HG03039 (cell line): ENCODE measurements at regions not wholly inside any gene's neighbourhood (a gene's known extent, or its start where the extent isn't known, plus 50 kb on each side); places are given as distances from the start of the nearest gene placed in this dataset.

Experiments
- ATAC-seq: cut with Tn5 transposase; IDR thresholded peaks from one replicate; pipeline ENCODE4 v1.9.1; 2021; ENCODE audit warnings: mild to moderate bottlenecking, moderate library complexity; ENCODE audit not compliant: unreplicated experiment

GRCh38 chr18:42184685-42185477 is 229.8 kb downstream of the PIK3C3 start:
- no peak for ATAC-seq

DNA sequence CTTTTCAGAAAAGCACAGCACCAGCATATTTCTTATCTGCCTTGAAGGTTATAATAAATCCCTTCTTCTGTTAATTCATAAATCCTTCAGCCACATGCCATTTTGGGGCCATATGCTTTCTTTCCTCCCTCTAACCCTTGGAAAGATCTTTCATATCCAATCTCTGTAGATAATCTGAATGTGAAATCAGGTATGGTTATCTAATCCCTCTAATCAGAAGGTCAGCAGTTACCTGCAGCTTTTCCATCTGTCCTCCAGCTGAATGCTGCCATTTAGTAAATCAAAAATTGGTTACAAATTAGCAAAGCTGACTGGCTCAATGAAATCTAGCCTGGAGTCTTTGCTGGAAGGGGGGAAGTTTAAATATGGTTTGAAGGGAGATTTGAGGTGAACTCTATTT is 230.5 kb downstream of the PIK3C3 start:
- no peak for ATAC-seq

- ATAC-seq = no peak
Observed at GRCh38 chr18:42187611-42188380, 232.8 kb downstream of the PIK3C3 start.

GRCh38 chr18:42190643-42191042 is 235.6 kb downstream of the PIK3C3 start:
- ATAC-seq = no peak

GRCh38 chr18:42192251-42193248 is 237.5 kb downstream of the PIK3C3 start:
- no peak for ATAC-seq

DNA sequence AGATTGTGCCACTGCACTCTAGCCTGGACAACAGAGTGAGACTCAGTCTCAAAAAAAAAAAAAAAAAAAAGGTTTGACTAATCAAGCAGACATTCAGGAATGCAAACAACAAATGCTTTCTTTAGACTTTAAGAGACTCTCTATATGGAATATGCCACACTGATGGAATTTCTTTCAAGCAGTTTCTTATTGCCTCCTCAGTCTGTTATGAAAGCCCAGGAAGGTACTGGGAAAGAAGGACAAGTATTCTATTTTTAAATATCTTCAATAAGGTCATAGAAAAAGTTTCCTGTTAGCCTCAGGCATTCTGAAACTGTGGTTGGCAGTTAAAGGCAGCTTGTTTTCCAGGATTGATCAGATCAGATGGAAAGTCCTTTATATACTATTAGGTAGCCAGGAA is 241.6 kb downstream of the PIK3C3 start:
- no peak for ATAC-seq

GRCh38 chr18:42201137-42201536 is 246.1 kb downstream of the PIK3C3 start:
- no peak for ATAC-seq

DNA sequence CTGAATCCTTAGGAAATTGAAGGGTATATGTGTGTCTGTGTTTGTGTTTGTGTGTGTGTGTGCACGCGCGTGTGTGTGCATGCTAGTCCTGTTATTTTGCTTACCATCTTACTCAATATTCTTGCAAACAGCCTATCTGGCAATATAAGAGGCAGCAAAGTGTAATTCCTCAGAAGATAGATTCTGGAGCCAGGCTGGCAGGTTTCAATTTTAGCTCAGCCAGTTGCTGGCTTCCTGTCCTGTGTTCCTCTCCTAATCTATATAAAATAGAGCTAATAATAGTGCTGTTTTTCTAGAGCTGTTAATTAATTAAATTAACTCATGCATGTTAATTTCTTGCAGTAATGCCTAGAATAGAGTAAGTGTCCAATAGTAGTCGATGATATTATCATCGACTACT is 256.2 kb downstream of the PIK3C3 start:
- ATAC-seq = no peak

GRCh38 chr18:42222557-42222956 is 267.5 kb downstream of the PIK3C3 start:
- no peak for ATAC-seq

- ATAC-seq = no peak
Observed at GRCh38 chr18:42228581-42228980, 273.5 kb downstream of the PIK3C3 start.

DNA sequence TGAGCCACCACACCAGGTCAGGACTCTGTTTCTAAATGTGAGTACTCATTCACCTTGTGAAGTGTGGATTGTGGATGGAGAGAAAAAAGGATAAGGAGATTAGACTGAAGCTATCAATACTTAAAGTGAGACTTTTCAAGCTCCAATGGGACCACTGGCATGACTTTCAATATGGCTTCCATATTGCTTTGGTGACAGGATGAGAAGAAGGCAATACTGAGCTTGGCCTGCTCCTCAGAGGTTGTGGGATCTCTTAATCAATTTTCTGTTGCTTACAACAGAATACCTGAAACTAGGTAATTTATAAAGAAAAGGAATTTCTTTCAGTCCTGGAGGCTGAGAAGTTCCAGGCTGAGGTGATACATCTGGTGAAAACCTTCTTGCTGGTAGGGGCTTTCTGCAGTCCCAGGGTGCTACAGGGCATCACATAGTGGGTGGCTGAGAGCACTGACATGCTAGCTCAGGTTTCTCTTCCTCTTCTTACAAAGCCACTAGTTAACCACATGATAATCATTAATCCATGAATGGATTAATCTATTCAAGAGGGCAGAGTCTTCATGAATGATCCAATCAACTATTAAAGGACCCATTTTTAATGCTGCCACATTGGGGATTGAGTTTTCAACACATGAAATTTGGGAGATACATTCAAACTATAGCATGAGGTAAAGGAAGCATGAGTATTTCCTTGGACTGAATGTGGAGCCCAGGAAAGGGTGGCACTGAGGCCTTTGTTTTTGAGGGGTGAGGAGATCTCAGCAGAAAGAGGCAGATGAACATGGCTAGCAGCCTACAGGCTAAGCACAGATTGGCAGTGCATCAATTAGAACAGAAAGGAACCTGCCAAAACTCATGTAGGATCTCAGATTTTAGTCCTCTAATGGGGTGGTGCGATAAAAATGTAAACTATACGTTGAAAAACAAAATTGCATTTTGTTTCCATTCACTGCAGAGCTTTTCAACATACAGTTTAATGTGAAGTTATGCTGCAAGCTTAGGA is 274.5 kb downstream of the PIK3C3 start:
- peak; percentile 96 for ATAC-seq

GRCh38 chr18:42230636-42231035 is 275.6 kb downstream of the PIK3C3 start:
- ATAC-seq = no peak

GRCh38 chr18:42231284-42231683 is 276.2 kb downstream of the PIK3C3 start:
- no peak for ATAC-seq

GRCh38 chr18:42231796-42232195 is 276.8 kb downstream of the PIK3C3 start:
- no peak for ATAC-seq

DNA sequence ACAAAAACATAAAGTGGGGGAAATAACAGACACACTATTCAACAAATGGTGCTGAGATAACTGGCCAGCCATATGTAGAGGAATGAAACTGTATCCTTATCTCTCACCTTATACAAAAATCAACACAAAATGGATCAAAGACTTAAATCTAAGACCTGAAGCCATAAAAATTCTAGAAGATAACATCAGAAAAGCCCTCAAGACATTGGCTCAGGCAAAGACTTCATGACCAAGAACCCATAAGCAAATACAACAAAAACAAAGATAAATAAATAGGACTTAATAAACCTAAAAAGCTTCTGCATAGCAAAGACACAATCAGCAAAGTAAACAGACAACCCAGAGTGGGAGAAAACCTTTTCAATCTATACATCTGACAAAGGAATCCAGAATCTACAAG is 278.9 kb downstream of the PIK3C3 start:
- no peak for ATAC-seq

GRCh38 chr18:42242758-42243157 is 287.7 kb downstream of the PIK3C3 start:
- ATAC-seq = no peak

DNA sequence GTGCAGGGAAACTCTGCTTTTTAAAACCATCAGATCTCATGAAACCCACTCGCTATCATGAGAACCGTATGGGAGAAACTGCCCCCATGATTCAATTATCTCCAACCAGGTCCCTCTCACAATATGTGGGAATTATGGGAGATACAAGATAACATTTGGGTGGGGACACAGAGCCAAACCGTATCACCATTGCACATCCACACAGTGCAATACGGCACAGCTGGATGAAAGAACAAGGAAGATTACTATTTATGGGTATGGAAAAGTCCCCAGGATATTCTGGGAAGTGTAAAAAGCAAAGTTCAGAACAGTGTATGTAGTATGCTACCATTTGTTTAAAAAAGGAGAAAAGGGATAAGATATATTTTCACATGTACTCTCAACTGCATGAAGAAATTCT is 290.1 kb downstream of the PIK3C3 start:
- no peak for ATAC-seq

DNA sequence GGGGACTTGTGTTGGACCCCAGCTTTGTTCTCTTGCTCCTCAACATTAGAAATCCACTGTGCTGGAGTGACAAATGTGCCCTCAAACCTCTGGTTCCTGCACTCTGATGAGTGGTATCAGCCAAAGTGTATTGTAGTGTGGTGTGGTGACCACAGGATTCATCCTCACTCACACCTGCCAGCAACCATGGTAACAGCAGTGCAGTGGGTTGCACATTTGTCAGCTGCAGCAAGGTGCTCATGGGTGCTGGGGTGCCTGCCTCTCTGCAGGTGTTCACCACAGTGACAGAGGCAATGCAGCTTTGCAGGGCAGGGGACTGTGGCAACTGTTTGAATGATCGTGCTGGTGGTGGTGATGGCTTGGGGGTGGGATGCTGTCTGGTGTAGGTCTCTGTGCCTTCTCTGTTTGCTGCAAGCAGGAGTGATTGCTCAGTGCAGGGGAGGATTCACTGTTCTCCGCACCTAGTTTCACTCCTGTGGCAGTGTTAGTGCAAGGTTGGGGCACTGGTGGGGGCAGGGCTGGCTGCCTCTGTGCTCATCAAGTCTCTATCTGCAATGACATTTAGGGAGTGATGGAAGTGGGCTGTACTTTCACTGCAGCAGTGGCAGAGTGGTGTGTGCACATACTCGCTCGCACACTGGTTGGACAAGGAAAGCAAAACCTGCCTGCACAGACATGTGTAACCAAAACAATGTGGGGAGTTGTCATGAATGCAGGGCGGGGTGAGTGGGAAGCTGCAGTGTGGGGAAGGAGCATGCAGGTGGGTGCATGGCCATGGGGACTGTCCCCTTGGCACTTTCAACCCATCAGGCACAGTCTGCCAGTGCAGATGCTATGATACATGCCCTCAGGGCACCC is 301.1 kb downstream of the PIK3C3 start:
- ATAC-seq = no peak
